Activated CD8-positive, alpha-beta memory T cell treated with anti-CD3 and anti-CD28 coated beads, Interleukin-2, amount 50 U/mL, for 24 hours (primary cell): ENCODE measurements at regions not wholly inside any gene's neighbourhood (a gene's known extent, or its start where the extent isn't known, plus 50 kb on each side); places are given as distances from the start of the nearest gene placed in this dataset.
"Not testable (repeated sequence)": the region's sequence is repeated elsewhere in the genome, so short reads cannot be mapped to it uniquely, and the experiment has no call there.

Experiments
- DNase-seq: peaks from one replicate; pipeline ENCODE4 v3.0.0-alpha.2; 2020; ENCODE audit errors: extremely low read depth

DNA sequence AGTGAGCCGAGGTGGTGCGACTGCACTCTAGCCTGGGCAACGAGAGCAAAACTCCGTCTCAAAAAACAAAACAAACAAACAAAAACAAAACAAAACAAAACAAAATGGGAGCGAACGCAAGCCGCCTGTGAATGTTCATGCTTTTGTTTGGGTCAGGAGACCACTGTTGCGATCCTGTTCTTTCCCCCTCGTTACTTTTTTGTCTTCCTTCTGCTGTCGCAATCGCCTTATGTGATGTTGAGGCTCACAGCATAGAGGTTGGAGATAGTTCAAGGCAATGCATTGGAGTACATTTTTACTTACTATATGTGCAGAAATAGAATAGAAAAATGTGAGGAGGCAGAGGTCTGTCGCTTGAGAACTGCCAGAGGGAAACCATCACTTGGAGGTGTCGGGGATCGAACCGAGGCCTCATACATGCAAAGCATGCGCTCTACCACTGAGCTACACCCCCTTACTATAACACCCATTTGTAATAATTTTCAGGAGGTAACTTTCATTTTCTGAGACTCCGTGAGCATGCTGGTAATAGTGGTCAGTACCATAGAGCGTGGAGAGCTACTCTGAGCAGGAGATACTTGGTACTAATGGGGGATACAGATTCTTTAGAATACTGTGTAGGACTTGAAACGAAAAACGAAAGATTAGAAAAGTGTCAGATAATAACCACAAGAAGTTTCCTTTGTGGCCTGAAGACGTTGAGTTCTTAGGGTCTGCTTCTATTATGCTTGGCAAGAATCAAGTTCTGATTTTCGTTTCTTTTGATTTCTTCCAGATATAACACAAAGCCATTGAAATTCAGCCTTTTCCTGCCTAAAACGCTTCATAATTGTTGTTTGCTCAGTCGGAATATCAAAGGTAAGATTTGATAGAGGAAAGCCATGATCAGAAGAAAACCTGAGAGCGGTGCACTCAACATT, 121.1 kb downstream of the TRIM27 start:
- no peak for DNase-seq

DNA sequence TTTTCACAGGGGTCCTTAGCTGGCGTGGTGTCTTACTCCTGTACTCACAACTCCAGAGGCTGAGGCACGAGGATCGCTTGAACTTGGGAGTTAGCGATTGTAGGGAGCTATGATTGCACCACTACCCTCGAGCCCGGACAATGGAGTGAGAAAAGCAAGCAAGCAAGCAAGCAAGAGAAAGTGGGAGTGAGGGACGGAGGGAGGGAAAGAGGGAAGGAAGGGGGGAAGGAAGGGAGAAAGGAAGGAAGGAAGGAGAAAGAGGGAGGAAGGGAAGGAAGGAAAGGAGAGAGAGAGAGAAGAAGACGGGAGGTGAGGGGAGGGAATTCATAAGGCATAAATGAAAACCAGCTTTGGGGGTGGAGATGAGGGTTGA, 120.5 kb downstream of the TRIM27 start:
- DNase-seq, result no peak

DNA sequence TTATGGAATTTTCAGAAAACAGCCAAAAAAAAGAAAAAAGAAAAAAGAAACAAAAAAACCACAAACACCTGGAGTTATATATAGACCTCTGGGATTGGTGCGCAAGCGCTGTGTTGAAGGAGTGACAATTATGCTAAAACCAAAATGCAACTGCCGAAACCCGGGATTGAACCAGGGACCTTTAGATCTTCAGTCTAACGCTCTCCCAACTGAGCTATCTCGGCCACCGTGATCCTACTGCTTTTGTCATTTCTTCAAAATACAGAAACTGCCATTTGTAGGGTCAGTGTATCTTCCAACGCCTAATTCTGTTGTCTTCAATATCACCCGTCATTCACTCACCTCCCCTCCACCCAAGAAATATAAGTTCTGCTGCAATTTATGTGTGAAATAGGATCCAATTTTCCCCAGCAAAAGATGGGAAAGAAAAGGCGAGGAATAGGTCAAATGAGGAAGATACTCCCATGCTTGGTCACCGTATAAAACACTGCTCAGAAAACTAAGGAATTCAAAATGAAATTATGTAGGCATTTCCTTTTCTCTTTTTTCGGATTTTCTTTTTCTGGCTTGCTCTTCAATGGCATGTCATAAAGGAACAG, 116.0 kb downstream of the TRIM27 start:
- no peak for DNase-seq

DNA sequence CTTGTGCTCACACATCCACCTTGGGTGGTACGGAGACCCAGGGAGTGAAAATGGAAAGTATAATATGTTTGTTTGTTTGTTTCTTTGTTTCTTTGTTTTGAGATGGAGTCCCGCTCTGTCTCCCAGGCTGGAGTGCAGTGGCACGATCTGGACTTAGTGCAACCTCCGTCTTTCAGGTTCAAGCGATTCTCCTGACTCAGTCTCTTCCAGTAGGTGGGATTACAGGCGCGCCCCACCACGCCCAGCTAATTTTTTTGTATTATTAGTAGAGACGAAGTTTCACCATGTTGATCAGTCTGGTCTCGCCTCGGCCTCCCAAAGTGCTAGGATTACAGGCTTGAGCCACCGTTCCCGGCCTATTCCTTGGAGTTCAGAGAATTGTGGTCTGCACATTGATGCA, 115.4 kb downstream of the TRIM27 start:
- DNase-seq, result no peak

DNA sequence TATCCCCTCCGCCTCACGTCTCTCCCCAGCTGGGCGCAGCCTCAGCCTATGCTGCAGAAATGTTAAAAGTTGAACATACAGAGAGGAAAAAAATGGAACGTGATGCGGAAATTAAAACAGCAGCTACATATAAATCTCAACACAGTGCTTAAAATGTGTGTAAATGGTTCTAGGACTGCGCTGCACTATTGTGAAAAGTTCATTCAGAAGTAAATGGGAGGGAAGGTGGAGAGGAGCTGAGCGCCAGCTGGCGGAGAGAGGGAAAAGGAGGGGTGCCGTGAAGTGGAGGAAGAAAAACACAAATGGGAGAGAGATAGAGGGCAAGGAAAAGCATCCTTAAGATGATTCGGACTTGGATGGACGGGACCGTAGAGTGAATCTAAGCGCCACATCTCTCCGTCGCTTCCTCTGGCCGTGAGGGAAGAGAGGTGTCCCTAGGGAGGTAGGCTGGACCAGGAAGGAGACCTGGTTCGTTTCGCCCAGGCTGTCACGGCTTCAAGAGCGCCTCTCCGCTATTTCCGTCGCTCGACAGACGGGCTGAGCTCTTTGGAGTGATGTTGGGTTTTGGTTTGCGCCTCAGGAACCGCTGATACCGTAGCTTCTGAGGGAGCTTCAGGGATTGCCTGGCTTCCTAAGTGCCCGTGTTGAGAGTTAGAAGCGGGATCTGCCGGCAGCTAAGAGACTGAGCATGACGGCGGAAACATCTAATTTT, 113.7 kb downstream of the TRIM27 start:
- no peak for DNase-seq

DNA sequence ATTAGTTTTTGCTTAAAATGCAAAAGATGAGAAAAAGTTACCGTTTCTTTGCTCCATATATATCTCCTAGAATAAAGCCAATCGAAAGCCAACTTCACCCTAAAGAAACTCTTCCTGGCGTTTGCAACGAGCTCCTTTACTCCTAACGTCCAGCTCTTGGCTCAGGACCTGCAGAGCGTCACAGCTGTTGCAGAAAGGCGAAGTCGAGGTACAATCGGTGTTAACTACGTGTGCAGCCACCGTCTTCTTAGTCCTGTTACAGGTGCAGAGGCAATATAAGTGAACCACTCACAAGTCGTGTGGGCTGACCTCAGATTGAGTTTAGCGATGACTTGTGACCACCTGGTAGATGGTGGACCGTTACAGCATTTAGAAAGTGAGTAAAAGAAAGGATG, 113.1 kb downstream of the TRIM27 start:
- no peak for DNase-seq

DNA sequence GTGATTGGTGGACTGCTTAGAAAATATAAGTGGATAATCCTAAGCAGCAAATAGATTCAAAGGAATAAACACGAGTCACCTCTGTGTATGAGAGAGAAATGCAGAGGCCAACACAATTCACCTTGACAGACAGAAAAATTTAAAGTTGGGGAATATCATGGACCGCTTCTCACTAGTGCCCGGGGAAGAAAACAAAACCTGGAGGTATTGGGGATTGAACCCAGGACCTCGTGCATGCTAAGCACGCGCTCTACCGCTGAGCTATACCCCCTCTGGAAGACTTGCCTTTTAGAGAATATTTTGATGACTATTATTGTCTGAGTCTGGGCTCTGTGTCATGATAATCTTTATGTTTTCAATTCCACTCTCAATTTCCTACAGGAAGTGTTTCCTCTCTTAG, 111.9 kb downstream of the TRIM27 start:
- no peak for DNase-seq

DNA sequence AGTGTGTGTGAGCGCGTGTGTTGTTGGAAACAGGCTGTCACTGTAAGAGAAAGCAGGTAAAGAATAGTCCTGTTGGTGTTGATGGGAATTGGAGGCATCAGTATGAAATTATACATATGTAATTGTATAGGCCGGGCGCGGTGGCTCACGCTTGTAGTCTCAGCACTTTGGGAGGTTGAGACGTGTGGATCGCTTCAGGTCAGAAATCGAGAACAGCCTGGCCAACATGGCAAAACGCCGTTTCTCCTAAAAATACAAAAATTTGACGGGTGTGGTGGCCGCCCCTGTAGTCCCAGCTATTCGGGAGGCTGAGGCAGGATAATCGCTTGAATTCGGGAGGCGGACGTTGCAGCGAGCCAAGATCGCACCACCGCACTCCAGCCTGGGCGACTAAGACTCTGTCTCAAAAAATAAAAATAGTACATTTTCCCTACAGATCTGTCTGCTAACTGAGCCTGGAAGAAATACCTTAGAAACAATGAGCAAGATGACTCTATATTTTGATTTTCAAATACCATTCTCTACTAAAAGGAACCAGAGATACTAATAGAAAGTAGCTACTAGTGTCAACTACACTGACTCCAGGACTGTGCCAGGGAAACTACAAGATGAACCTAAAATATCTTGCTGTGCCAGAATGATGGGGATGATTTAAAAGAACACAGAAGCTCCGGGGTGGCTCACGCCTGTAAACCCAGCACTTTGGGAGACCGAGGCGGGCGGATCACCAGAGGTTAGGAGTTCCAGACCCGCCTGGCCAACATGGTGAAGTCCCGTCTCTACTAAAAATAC, 110.8 kb downstream of the TRIM27 start:
- DNase-seq, result no peak

DNA sequence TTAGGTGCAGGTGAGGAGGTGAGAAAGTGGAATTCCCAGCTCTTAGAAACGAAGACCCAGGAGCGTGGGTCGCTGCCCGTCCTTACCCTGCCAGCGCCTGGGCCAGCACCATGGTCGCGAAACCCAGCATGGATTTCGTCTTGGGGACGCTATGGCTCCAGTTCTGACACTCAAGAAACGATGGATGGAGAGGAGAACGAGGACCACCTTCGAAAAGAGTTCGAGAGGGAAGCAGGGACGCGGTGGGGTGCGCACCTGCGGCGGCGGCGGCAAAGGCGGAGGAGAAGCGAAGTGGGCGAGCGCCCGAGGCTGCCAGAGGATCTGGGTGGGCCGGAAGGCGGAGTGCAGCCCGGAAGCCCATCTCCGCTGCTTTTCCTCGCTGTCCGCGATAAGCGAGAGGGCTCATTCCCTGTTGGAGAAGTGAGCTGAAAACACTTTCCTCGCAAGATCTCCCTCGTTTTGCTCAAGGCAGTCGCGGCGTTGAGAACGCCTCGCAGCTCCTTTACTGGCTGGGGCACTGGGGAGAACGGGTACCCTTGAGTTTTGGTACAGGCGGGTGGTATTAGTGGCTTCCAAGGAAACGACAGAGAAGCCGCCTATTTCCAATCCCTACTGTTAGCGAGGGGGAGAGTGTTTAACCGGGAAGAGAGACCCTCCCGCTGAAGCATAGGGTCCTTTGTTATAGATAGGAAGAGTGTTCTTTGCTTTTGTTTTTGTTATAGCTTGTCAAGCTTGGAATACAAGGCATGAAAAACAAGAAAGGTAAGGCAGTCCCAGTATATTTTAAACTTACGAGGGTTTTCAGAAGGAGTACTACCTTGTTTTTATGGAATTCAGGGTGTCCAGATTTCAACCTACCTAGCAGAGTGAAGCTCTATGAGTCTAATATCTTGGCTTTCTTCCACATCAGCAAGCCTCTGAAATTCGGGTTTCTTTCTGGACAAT, 109.5 kb downstream of the TRIM27 start:
- DNase-seq, result no peak

DNA sequence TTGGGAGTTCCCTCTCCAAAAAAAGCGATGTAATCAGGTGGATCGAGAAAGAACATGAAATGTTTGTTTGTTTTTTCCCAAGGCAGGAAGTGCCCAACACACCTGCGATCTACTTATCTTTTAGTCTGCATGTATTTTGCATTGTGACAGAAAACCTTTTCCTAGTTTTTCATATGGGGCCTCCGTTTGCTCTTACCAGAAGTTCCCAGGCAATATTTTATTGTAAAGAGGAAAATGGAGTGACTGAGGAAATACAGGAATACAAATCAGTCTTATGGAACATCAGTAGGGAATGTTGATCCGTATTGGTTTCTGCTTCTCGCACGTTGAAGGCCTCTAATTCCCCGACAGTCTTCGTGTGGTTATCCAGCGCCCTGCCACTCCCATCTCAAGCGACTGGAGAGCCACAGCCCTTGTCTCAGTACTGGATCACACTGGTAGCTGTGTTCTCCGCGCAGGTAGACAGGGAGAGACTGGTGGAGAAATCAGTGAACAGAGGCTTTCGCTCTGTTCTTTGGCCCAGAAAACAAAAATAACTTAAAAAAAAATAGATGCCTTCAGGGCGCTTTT, 107.4 kb downstream of the TRIM27 start:
- DNase-seq, result no peak

DNA sequence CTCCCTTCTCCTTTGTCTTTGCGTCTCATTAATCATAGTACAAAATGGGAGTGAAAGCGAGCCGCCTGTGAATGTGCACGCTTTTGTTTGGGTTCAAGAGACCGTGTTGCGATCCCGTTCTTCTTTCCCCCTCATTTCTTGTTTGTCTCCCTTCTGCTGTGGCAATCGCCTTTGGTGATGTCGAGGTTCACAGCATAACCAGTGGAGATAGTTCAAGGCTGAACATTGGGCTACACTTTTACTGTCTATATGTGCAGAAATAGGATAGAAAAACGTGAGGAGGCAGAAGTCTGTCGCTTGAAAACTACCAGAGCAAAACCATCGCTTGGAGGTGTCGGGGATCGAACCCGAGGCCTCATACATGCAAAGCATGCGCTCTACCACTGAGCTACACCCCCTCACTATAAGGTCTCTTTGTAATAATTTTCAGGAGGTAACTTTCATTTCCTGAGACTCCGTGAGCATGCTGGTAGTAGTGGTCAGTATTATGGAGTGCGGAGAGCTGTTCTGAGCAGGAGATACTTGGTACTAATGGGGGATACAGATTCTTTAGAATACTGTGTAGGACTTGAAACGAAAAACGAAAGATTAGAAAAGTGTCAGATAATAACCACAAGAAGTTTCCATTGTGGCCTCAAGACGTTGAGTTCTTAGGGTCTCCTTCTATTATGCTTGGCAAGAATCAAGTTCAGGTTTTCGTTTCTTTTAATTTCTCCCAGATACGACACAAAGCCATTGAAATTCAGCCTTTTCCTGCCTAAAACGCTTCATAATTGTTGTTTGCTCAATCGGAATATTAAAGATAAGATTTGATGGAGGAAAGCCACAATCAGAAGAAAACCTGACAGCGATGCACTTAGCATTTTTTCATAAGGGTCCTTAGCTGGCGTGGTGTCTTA, 106.6 kb downstream of the TRIM27 start:
- no peak for DNase-seq

DNA sequence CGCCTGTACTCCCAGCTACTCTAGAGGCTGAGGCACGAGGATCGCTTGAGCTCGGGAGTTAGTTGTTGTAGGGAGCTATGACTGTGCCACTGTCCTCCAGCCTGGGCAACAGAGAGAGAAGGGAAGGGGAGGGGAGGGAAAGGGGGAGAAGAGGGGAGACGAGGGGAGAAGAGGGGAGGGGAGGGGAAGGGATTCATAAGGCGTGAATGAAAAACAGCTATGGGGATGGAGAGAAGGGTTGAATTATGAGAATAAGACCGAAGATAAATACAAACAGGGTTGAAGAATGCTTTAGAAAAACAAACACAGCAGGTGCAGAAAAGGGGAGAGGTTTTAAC, 106.0 kb downstream of the TRIM27 start:
- no peak for DNase-seq

DNA sequence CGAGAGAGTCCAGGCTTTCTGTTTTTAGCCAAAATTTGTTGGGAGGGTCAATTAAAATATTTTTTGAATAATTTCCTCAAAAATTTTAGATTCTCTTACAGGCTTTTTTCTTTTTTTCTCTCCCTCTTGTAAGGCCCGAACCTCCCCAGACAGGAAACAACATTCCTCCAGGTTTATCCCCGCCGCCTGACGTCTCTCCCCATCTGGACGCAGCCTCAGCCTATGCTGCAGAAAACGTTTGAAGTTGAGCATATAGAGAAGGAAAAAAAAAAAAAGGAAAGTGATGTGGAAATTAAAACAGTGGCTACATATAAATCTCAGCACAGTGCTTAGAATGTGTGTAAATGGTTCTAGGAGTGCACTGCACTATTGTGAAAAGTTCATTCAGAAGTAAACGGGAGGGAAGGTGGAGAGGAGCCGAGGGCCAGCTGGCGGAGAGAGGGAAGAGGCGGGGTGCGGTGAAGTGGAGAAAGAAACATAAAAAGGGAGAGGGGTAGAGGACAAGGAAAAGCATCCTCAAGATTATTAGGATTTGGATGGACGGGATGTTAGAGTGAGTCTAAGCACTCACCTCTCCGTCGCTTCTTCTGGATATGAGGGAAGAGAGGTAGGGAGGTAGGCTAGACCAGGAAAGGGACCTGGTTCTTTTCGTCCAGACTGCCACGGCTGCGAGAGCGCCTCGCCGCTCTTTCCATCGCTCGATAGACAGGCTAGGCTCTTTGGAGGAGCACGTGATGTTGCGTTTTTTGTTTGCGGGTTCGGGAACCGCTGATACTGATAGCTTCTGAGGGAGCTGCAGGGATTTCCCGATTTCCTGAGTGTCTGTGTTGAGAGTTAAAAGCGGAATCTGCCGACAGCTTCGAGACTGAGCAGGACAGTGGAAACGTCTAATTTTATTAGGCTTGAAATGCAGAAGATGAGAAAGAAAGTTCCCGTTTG, 98.7 kb downstream of the TRIM27 start:
- no peak for DNase-seq

DNA sequence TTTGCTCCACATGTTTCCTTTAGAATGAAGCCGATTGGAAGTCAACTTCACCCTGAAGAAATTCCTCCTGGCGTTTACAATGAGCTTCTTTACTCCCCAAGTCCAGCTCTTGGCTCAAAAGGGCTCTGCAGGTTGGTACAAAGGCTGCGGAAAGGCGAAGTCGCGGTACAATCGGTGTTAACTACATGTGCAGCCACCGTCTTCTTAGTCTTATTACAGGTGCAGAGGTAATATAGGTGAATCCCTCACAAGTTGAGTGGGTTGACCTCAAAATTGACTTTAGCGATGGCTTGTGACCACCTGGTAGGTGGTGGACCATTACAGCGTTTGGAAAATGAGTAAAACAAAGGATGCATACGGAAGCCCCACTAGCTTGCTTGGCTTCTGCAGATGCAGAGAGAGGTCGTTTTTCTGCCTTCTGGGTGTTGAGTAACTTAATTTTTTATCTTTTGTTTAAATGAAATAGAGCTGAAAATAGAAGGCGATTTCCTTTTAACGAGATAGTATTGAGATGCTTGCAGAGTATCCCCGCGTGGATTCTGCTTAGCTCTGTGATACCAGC, 98.0 kb downstream of the TRIM27 start:
- DNase-seq, result no peak

DNA sequence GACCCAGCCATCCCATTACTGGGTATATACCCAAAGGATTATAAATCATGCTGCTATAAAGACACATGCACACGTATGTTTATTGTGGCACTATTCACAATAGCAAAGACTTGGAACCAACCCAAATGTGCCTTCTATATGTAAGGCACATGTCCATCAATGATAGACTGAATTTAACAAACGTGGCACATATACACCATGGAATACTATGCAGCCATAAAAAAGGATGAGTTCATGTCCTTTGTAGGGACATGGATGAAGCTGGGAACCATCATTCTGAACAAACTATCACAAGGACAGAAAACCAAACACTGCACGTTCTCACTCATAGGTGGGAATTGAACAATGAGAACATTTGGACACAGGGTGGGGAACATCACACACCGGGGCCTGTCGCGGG, 92.1 kb downstream of the TRIM27 start:
- not testable (repeated sequence) for DNase-seq

DNA sequence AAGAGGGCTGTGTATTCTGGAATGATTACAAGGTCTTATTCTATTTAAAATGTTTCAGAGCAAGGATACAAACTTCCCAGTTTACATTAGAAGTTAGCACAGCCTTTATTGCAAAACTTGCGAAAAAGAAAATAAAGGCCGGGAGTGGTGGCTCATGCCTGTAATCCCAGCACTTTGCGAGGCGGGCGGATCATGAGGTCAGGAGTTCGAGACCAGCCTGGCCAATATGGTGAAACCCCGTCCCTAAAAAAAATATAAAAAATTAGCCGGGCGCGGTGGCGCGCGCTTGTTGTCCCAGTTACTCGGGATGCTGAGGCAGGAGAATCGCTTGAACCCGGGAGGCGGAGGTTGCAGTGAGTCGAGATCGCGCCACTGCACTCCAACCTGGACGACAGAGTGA, 87.1 kb downstream of the TRIM27 start:
- not testable (repeated sequence) for DNase-seq

DNA sequence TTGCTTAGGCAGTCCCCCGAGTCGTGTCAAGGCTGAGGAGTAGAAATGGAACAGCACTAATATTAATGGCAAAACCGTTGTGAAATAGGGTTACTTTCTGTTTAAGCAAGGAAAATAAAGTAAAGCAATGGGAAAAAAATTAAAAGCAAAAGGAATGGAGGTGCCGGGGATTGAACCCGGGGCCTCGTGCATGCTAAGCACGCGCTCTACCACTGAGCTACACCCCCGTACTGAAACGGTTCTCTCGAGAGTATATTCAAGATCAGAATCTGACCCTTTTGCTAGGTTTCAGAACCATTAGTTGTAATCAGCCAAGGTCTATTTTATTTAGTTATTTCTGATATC, 85.5 kb downstream of the TRIM27 start:
- peak; percentile 35 for DNase-seq
